ENCODE measurements at regions not wholly inside any gene's neighbourhood (a gene's known extent, or its start where the extent isn't known, plus 50 kb on each side); places are given as distances from the start of the nearest gene placed in this dataset.

DNA sequence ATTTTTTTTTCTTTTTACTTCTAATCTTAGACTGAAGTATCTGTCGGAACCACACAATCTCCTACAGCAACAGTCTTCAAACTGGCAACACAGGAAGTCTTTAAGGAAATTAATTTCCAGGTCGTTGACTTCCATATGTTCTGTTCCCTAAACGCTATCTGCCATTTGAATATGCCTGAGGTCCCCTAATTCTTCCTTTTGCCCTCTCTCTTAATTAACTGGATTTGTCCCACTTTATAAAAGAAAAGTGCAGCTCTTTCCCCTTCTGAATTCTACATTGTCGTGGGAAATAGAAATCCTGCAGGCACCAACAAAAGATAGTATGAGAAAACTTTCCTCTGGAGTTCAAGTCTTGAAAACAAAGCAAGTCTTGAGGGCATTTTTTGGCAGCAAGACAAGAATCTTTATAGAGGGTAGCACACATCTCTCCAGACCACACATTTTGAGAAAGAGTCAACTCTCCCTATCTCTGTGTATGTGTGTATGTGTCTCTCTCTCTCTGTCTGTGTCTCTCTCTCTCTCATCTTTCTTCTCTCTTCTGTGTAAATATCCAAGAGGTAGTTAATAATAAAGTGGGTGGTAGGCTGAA lies 879.8 kb downstream of the SOCS6 start:
- TF ChIP-seq, protein P1, sequence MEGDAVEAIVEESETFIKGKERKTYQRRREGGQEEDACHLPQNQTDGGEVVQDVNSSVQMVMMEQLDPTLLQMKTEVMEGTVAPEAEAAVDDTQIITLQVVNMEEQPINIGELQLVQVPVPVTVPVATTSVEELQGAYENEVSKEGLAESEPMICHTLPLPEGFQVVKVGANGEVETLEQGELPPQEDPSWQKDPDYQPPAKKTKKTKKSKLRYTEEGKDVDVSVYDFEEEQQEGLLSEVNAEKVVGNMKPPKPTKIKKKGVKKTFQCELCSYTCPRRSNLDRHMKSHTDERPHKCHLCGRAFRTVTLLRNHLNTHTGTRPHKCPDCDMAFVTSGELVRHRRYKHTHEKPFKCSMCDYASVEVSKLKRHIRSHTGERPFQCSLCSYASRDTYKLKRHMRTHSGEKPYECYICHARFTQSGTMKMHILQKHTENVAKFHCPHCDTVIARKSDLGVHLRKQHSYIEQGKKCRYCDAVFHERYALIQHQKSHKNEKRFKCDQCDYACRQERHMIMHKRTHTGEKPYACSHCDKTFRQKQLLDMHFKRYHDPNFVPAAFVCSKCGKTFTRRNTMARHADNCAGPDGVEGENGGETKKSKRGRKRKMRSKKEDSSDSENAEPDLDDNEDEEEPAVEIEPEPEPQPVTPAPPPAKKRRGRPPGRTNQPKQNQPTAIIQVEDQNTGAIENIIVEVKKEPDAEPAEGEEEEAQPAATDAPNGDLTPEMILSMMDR (IDR thresholded peaks at IDR 0.05), result no peak
- no peak for TF ChIP-seq POLR2A (IDR thresholded peaks at IDR 0.05)

All from uterus (tissue), 2 donors.